ENCODE measurements at regions not wholly inside any gene's neighbourhood (a gene's known extent, or its start where the extent isn't known, plus 50 kb on each side); places are given as distances from the start of the nearest gene placed in this dataset.
"Not testable (repeated sequence)": the region's sequence is repeated elsewhere in the genome, so short reads cannot be mapped to it uniquely, and the experiment has no call there.

DNA sequence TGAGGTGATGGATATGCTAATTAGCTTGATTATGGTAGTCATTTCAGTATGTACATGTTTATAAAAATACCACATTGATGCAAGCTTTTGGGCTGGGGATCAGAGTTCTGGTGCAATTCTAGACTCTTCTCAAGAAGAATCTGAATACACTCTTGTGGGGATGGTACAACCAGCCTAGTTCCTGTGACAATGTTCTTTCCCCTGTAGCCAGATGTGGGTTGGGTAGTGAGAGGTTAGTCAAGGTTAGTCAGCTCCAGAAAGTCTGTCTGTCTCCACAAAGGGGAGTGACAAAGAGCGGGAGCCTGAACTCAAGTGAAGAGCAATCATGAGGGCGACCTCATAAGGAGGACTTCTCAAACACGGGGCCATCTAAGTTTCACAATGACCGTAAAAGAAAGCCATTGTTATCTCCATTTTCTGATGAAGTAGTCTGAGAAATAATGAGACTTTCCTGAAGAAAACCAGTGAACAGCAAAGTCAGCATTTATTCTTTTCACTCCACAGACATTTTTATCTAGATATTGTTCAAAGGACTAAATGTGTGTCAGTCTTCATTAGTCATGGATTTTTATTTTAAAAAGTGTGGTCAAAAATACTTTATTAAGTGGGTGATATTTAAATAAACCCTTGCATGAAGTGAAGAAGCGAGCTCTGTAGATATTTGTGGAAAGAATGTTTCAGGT is 209.5 kb downstream of the SPATA31A6 start:
- H3K9me3 Mint-ChIP-seq; H3K27me3 Mint-ChIP-seq (ENCODE audit: low read depth); H3K4me1 Mint-ChIP-seq (ENCODE audit: low read depth); intact Hi-C loops (cut with micrococcal nuclease); H3K27ac Mint-ChIP-seq; CTCF ChIA-PET; H3K4me3 Mint-ChIP-seq; H3K36me3 Mint-ChIP-seq (ENCODE audit: low read depth); DNase-seq: not testable (repeated sequence)

DNA sequence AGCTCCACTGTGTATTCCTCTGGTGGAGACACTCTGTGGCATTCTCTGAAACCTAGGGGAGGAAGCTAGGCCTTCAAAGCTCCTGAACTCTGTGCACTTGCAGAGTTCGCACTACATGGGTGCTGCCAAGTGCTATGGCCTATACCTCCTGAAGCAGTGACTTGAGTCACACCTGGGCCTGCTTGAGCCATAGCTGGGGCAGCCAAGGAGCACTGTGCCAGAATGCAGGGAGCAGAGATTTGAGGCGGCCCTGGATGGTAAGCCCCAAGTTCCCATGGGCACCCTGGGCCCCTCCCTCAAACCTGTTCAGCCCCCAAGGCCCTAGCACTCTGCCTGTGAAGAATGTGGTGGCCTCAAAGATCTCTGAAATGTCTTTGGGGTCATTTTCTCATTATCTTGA is 212.9 kb downstream of the SPATA31A6 start:
- no peaks in the 10 kb centered on the region for H3K9me3 Mint-ChIP-seq
- H3K4me1 Mint-ChIP-seq (ENCODE audit: low read depth), result no peaks in the 10 kb centered on the region
- no peaks in the 10 kb centered on the region for H3K36me3 Mint-ChIP-seq (ENCODE audit: low read depth)
- H3K27me3 Mint-ChIP-seq (ENCODE audit: low read depth), result no peaks in the 10 kb centered on the region
- no peak overlapping the region for H3K4me3 Mint-ChIP-seq
- CTCF ChIA-PET, result no interaction called here
- no peak overlapping the region for H3K27ac Mint-ChIP-seq
- intact Hi-C loops (cut with micrococcal nuclease), result no loop called here
- no peak for DNase-seq

DNA sequence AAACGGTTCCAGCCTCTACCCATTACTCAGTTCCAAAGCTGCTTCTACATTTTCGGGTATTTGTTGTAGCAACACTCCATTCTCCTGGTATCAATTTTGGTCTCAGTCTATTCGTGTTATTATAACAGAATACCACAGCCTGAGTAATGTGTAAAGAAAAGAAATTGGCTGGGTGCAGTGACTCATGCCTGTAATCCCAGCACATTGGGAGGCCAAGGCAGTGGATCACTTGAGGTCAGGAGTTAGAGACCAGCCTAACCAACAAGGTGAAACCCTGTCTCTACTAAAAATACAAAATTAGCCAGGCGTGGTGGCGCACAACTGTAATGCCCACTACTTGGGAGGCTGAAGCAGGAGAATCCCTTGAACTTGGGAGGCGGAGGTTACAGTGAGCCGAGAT is 213.9 kb downstream of the SPATA31A6 start:
- intact Hi-C loops (cut with micrococcal nuclease); H3K4me3 Mint-ChIP-seq; H3K36me3 Mint-ChIP-seq (ENCODE audit: low read depth); H3K27me3 Mint-ChIP-seq (ENCODE audit: low read depth); DNase-seq; H3K27ac Mint-ChIP-seq; H3K4me1 Mint-ChIP-seq (ENCODE audit: low read depth); H3K9me3 Mint-ChIP-seq; CTCF ChIA-PET: not testable (repeated sequence)

DNA sequence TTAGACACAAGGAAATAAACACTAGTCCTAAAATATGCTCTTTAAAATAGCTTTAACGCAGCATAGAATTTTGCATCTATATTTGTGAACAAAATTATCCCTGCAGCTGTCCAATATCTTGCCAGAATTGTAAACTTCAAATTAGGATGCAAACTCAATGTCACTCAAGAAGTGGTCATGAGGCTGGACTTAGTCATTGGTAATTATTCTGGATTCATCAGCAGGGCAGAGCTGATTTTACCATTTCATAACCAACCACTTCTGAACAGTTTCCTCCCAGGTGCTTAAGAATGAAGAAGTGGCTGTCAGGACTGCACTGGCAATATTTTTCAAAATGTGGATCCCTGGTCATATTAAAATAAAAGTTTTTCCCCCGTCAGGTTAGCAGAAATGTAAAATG is 219.5 kb downstream of the SPATA31A6 start:
- H3K4me1 Mint-ChIP-seq (ENCODE audit: low read depth); H3K4me3 Mint-ChIP-seq; CTCF ChIA-PET; H3K9me3 Mint-ChIP-seq; H3K36me3 Mint-ChIP-seq (ENCODE audit: low read depth); H3K27me3 Mint-ChIP-seq (ENCODE audit: low read depth); intact Hi-C loops (cut with micrococcal nuclease); DNase-seq; H3K27ac Mint-ChIP-seq: not testable (repeated sequence)

DNA sequence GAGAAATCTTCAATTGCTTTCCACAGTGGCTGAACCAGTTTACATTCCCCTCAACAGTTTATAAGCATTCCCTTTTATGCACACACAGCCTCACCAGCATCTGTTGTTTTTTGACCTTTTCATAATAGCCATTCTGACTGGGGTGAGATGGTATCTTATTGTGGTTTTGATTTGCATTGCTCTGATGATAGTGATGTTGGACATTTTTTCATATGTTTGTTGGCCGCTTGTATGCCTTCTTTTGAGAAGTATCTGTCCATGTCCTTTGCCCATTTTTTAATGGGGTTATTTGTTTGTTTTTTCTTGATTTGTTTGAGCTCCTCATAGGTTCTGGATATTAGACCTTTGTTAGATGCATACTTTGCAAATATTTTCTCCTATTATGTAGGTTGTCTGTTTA is 226.1 kb downstream of the SPATA31A6 start:
- H3K4me3 Mint-ChIP-seq; H3K4me1 Mint-ChIP-seq (ENCODE audit: low read depth); H3K36me3 Mint-ChIP-seq (ENCODE audit: low read depth); H3K27ac Mint-ChIP-seq; H3K27me3 Mint-ChIP-seq (ENCODE audit: low read depth); DNase-seq; intact Hi-C loops (cut with micrococcal nuclease); CTCF ChIA-PET; H3K9me3 Mint-ChIP-seq: not testable (repeated sequence)

DNA sequence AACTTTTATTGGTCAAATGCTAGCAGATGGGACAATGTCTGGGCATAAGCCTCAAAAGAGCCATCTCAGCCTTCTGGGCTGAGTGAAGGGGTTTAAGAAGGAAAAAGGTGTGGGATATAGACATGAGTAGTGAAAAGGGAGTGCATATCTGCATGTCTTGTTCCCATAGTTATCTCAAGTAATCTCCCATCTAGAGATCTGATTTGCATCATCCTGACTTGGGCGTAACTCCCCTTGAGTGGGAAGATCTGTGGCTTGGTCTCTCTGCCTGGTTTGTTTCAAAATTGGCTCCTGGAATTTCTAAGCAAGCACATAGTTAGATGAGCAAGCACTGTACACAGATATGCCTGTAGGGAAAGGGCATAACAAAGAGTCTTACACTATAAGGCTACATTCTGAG is 228.9 kb downstream of the SPATA31A6 start:
- DNase-seq; CTCF ChIA-PET; H3K9me3 Mint-ChIP-seq; H3K27ac Mint-ChIP-seq; H3K27me3 Mint-ChIP-seq (ENCODE audit: low read depth); H3K4me1 Mint-ChIP-seq (ENCODE audit: low read depth); H3K36me3 Mint-ChIP-seq (ENCODE audit: low read depth); H3K4me3 Mint-ChIP-seq; intact Hi-C loops (cut with micrococcal nuclease): not testable (repeated sequence)

DNA sequence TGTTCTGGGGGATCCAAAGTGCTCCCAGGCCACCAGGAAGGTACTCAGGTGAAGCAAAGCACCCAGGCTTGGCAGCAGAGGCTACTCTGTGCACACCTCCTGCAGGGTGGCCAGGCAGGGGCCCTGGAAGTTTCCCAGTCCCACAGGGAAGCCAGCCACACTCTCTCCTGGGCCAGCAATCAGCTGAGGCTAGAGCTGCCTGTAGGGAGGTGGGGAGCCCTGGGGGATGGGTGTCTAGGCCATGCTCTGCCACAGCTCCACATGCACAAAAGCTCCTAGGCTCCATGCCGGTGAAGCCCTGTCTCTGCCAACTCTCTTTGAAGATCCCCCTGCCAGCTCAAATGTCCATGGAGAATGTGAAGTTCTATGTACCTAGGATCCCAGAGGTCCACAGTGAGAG is 231.4 kb downstream of the SPATA31A6 start:
- intact Hi-C loops (cut with micrococcal nuclease), result not testable (repeated sequence)

DNA sequence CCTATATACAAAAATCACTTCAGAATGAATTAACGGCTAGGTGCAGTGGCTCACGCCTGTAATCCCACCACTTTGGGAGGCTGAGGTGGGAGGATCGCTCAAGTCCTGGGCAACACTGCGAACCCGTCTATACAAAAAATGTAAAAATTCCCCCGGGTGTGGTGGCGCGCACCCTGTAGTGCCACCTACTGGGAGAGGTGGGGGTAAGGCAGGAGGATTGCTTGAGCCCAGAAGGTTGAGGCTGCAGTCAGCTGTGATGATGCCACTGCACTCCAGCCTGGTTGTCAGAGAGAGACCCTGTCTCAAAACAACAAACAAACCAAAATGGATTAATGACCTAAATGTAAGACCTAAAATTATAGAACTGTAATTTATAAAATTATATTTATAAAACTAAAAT is 236.2 kb downstream of the SPATA31A6 start:
- H3K27me3 Mint-ChIP-seq (ENCODE audit: low read depth); H3K4me3 Mint-ChIP-seq; intact Hi-C loops (cut with micrococcal nuclease); H3K27ac Mint-ChIP-seq; DNase-seq; H3K9me3 Mint-ChIP-seq; CTCF ChIA-PET; H3K4me1 Mint-ChIP-seq (ENCODE audit: low read depth); H3K36me3 Mint-ChIP-seq (ENCODE audit: low read depth): not testable (repeated sequence)

More for the DNA sequence above, 231.4 kb downstream of the SPATA31A6 start:
- H3K4me1 Mint-ChIP-seq (ENCODE audit: low read depth); H3K36me3 Mint-ChIP-seq (ENCODE audit: low read depth); H3K4me3 Mint-ChIP-seq; H3K9me3 Mint-ChIP-seq; DNase-seq; H3K27ac Mint-ChIP-seq; H3K27me3 Mint-ChIP-seq (ENCODE audit: low read depth); CTCF ChIA-PET: not testable (repeated sequence)

DNA sequence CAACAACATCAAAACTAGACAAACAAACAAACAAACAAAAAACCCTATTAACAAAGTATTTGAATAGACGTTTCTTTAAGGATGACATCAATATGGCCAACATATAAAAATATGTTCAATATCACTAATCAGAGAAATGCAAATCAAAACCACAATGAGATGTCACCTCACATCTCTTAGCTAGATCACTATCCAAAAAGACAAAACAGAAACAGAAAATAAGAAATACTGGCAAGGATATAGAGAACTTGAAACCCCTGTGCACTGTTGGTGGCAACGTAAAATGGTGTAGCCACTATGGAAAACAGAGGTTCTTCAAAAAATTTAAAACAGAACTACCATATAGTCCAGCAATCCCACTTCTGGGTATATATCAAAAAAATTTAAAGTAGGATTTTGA is 236.9 kb downstream of the SPATA31A6 start:
- H3K27me3 Mint-ChIP-seq (ENCODE audit: low read depth); H3K9me3 Mint-ChIP-seq; H3K36me3 Mint-ChIP-seq (ENCODE audit: low read depth); H3K4me1 Mint-ChIP-seq (ENCODE audit: low read depth); intact Hi-C loops (cut with micrococcal nuclease); DNase-seq; H3K27ac Mint-ChIP-seq; H3K4me3 Mint-ChIP-seq; CTCF ChIA-PET: not testable (repeated sequence)

DNA sequence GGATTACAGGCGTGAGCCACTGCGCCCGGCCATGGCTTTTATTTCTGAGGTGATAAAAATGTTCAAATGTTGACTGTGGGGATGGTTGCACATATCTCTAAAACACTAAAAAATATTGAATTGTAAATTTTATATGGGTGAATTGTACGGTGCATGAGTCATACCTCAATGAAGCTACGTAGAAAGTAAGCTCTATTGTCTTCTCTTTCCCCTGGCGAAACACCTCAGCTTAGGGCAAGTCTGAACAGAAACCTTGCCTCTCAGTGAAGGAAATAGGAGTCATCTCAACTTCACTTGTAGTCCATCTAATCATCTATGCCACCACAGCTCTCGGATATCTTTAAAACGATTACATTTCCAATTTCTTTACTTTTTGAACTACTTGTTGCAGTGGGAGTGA is 238.2 kb downstream of the SPATA31A6 start:
- H3K36me3 Mint-ChIP-seq (ENCODE audit: low read depth); H3K9me3 Mint-ChIP-seq; H3K4me1 Mint-ChIP-seq (ENCODE audit: low read depth); H3K4me3 Mint-ChIP-seq; CTCF ChIA-PET; DNase-seq; H3K27me3 Mint-ChIP-seq (ENCODE audit: low read depth); intact Hi-C loops (cut with micrococcal nuclease); H3K27ac Mint-ChIP-seq: not testable (repeated sequence)

DNA sequence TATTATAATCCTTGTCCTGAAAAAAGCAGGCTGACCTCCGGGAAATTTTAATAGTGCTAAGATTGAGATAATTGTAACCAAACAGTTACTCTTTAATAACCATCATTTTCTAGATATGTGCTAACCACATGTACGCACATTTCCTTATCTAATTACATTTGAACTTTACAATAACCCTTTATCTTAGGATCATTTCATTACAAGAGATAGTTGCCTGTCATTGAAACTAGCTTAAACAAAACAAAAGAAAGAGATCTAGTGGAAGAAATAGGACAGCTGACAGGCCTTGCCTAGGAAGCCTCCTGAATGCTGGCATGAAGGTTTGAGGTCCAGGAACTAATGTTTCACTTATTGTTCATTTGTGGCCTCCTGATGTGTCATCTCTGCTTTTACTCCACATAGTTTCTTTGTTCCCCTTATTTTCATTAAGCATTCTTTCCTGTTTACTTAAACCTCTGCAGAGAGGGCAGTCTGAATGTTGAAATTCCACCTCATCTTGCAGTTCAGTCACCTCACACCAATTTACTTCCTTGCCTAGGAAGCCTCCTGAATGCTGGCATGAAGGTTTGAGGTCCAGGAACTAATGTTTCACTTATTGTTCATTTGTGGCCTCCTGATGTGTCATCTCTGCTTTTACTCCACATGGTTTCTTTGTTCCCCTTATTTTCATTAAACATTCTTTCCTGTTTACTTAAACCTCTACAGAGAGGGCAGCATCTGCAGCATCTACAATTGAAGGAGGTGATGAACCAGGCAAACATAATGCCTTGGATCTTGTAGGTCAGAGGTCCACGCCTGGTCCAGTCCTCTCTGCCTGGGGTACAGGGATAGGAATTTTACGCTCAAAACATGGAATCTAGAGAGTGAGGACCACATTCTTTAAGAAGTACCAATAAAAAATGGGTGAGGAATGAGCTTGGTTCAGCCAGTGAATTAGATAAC is 247.5 kb downstream of the SPATA31A6 start:
- H3K4me3 Mint-ChIP-seq; H3K36me3 Mint-ChIP-seq (ENCODE audit: low read depth); intact Hi-C loops (cut with micrococcal nuclease); H3K9me3 Mint-ChIP-seq; H3K4me1 Mint-ChIP-seq (ENCODE audit: low read depth); DNase-seq; H3K27me3 Mint-ChIP-seq (ENCODE audit: low read depth); H3K27ac Mint-ChIP-seq; CTCF ChIA-PET: not testable (repeated sequence)

DNA sequence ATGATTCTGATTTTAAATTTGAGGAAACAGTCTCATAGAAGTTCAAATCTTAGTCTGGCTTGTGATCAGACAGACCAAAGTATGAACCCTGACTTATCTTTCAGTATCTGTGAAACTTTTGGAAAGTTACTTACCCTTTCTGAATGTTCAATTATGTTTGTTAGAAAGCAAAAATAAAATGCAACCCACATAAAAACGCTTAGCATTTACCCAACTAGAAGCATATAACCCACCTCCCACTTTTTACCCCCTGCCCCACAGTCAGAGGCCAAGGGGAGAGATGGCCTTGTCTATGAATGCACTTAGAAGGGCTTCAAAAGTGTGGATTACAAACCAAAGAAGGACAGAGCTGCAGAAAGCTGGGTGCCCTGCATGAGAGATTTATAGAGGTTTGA is 248.2 kb downstream of the SPATA31A6 start:
- DNase-seq; CTCF ChIA-PET; H3K9me3 Mint-ChIP-seq; H3K27me3 Mint-ChIP-seq (ENCODE audit: low read depth); H3K36me3 Mint-ChIP-seq (ENCODE audit: low read depth); H3K4me3 Mint-ChIP-seq; H3K4me1 Mint-ChIP-seq (ENCODE audit: low read depth); intact Hi-C loops (cut with micrococcal nuclease); H3K27ac Mint-ChIP-seq: not testable (repeated sequence)
